LNCAP (cell line): ENCODE measurements at regions not wholly inside any gene's neighbourhood (a gene's known extent, or its start where the extent isn't known, plus 50 kb on each side); places are given as distances from the start of the nearest gene placed in this dataset.

Experiments used
- CTCF ChIP-seq: fragments of 450-650 bp; IDR thresholded peaks from 2 replicates; pipeline ENCODE4 v1.5.1; 2017; ENCODE audit warnings: mild to moderate bottlenecking

GRCh38 chr2:211228559-211228958, 672.2 kb downstream of the CPS1 start:
- no peak for TF ChIP-seq CTCF

DNA sequence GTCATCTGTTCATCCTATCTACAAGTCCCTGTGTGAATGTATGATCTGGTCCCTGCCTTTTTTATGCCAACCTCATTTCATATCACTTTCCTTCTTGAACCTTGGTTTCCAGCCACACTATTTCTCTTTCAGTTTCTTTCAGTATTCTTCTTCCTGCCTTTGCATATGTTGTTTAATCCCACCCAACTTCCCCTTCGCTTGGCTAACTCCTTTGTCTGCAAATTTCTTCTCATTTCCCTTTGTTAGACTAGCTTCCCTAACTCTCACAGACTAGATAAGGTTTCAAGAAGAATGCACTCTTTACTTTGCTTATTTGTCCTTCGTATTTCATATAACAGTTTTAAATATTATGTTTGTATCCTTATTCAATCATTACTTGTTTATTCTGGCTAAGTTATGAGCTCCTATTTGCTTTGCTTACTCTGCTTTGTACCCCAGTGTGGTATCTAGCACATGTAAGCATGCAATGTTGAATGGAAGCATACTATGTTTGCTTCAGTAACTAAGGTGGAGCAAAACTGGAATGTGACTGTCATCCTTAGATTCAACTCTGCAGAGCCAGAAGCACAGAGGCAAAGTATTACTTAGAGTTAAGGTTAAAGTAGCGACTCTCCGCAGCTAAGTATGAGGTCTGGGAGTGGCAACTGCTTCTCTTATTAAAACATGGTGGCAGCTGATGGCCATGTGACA, 681.3 kb downstream of the CPS1 start:
- no peak for TF ChIP-seq CTCF

DNA sequence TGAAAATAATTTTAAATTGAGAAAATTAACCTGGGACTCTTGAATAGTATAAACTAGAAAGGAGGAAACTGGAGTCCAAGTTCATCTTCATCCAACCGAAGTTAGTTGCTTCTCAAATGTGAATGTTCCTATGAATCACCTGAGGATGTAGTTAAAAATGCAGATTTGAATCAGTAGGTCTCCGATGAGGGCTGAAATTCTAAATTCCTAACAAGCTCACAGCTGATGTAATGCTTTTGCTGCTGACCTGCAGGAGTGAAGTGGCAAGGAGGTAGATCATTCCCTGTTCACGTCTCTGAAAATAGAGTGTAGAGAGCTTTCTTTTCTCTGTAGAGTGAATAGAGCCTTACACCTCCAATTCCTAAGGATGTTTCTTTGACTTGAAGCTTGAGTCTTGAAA, 685.5 kb downstream of the CPS1 start:
- no peak for TF ChIP-seq CTCF

- no peak for TF ChIP-seq CTCF
These were observed 691.4 kb downstream of the CPS1 start for GRCh38 chr2:211247751-211248150.

DNA sequence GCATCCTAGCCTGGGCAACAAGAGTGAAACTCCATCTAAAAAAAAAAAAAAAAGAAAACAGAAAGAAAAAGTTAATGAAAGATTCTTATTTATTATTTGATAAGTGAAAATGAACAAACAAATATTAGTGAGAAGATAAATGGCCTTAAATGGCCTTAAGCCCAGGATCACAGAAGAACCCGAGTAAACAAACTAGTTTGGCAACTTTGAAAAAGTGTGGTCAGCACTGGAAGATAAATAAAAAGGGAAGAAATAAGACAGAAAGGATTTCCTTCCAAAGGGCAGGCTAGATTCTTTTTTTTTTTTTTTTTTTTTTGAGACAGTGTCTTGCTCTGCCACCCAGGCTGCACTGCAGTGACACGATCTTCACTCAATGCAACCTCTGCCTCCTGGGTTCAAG, 692.4 kb downstream of the CPS1 start:
- TF ChIP-seq CTCF, result no peak

DNA sequence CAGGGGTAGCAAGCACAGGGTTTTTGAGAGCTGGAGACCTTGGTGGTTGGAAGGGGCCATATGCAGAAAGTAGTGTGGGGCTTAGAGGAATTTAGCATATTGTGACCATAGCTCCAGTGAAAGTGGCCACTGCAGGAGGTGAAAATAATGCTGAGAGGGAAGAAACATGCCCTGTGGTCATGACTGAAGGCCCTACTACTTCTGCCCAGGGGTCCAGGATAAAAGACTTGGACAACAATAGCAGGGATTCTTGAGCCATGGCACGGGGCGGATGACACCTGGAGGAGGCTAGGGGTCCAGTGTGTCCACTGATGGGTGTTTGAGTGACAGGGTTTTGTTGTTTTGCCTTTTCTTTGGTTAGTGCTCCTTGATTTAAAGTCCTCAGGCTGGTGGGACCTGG, 694.6 kb downstream of the CPS1 start:
- no peak for TF ChIP-seq CTCF

DNA sequence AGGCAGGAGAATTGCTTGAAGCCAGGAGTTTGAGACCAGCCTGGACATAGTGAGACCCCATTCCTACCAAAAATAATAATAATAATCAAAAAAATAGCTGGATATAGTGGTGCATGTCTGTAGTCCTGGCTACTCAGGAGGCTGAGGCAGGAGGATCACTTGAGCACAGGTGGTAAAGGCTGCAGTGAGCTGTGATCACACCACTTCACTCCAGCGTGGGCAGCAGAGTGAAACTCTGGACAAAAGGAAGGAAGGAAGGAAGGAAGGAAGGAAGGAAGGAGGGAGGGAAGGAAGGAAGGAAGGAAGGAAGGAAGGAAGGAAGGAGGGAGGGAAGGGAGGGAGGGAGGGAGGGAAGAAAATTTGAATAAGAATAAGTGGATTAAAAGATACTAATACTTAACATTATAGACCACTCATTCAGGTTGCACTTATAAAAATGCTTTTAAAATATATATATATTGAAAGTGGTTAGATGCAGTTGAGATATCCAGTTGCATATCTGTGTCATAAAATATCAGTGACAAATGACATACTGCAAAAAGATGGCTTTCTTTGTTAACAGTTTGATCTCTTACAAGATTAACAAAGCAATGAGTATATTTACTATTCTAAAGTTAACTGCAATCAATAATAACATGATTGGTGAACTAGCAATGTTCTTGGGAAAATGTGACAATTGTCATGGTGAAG, 702.4 kb downstream of the CPS1 start:
- no peak for TF ChIP-seq CTCF
